HEK293T (cell line): ENCODE measurements at regions not wholly inside any gene's neighbourhood (a gene's known extent, or its start where the extent isn't known, plus 50 kb on each side); places are given as distances from the start of the nearest gene placed in this dataset.

Experiments used
- BHLHE40 ChIP-seq: fragments of 450-650 bp; IDR thresholded peaks from 2 replicates; pipeline ENCODE4 v1.6.1; 2016; ENCODE audit warnings: mild to moderate bottlenecking, moderate library complexity, borderline replicate concordance
- CTBP1 ChIP-seq: fragments of 450-650 bp; IDR thresholded peaks from 2 replicates; pipeline ENCODE4 v1.6.1; 2016; ENCODE audit warnings: borderline replicate concordance
- ELF4 ChIP-seq: fragments of 450-650 bp; IDR thresholded peaks from 2 replicates; pipeline ENCODE4 v1.6.1; 2017; ENCODE audit warnings: antibody characterized with exemption
- FOXA1 ChIP-seq: fragments of 450-650 bp; IDR thresholded peaks from 2 replicates; pipeline ENCODE4 v1.6.1; 2016; ENCODE audit warnings: mild to moderate bottlenecking
- FOXK2 ChIP-seq: fragments of 450-650 bp; IDR thresholded peaks from 2 replicates; pipeline ENCODE4 v1.6.1; 2016; ENCODE audit warnings: mild to moderate bottlenecking
- FOXM1 ChIP-seq: fragments of 450-650 bp; IDR thresholded peaks from 2 replicates; pipeline ENCODE4 v1.6.1; 2017; ENCODE audit warnings: mild to moderate bottlenecking, borderline replicate concordance
- HDGF ChIP-seq: fragments of 450-650 bp; IDR thresholded peaks from 2 replicates; pipeline ENCODE4 v1.6.1; 2017; ENCODE audit warnings: antibody characterized with exemption, borderline replicate concordance
- SUZ12 ChIP-seq: fragments of 450-650 bp; IDR thresholded peaks from 2 replicates; pipeline ENCODE4 v1.6.1; 2016; ENCODE audit warnings: mild to moderate bottlenecking
- TARDBP ChIP-seq: fragments of 450-650 bp; IDR thresholded peaks from 2 replicates; pipeline ENCODE4 v1.6.1; 2016

GRCh38 chr2:174648896-174649295, 51.3 kb upstream of the WIPF1 start:
- TF ChIP-seq HDGF (no peak), TARDBP (no peak), SUZ12 (no peak), ELF4 (no peak), CTBP1 (no peak), BHLHE40 (no peak), FOXK2 (no peak), FOXM1 (no peak), FOXA1 (no peak)
